H9 (cell line): ENCODE measurements at regions not wholly inside any gene's neighbourhood (a gene's known extent, or its start where the extent isn't known, plus 50 kb on each side); places are given as distances from the start of the nearest gene placed in this dataset.

Experiments used
- DNase-seq: peaks from one replicate; pipeline ENCODE4 v3.0.0-alpha.2; 2017
- H2AFZ ChIP-seq: one replicate; pipeline ENCODE4 v1.6.1; 2013; ENCODE audit warnings: mild to moderate bottlenecking, low read length, control low read depth, moderate library complexity
- H2AK5ac ChIP-seq: 2 replicates; pipeline ENCODE4 v1.6.1; 2013; ENCODE audit warnings: low read length, control low read depth, mixed read lengths; ENCODE audit not compliant: insufficient read length
- H2BK120ac ChIP-seq: one replicate; pipeline ENCODE4 v1.6.1; 2013; ENCODE audit warnings: low read depth, mild to moderate bottlenecking, low read length, control low read depth, inconsistent platforms; ENCODE audit not compliant: poor library complexity, severe bottlenecking
- H2BK12ac ChIP-seq: 2 replicates; pipeline ENCODE4 v1.6.1; 2013; ENCODE audit warnings: low read length, control low read depth, mixed read lengths, low read depth; ENCODE audit not compliant: insufficient read length
- H2BK15ac ChIP-seq: 2 replicates; pipeline ENCODE4 v1.6.1; 2013; ENCODE audit warnings: low read depth, low read length, control low read depth
- H2BK20ac ChIP-seq: one replicate; pipeline ENCODE4 v1.6.1; 2013; ENCODE audit warnings: low read depth, mild to moderate bottlenecking, low read length, control low read depth, inconsistent platforms; ENCODE audit not compliant: poor library complexity, severe bottlenecking
- H2BK5ac ChIP-seq: 2 replicates; pipeline ENCODE4 v1.6.1; 2013; ENCODE audit warnings: low read length, control low read depth, mixed read lengths; ENCODE audit not compliant: insufficient read length
- H3K14ac ChIP-seq: 2 replicates; pipeline ENCODE4 v1.6.1; 2013; ENCODE audit warnings: low read length, control low read depth; ENCODE audit not compliant: insufficient read depth
- H3K18ac ChIP-seq: 2 replicates; pipeline ENCODE4 v1.6.1; 2013; ENCODE audit warnings: low read depth, mild to moderate bottlenecking, mixed read lengths, low read length, control low read depth; ENCODE audit not compliant: insufficient read length
- H3K23ac ChIP-seq: 2 replicates; pipeline ENCODE4 v1.6.1; 2013; ENCODE audit warnings: low read length, control low read depth, mixed read lengths, low read depth; ENCODE audit not compliant: insufficient read length
- H3K23me2 ChIP-seq: 2 replicates; pipeline ENCODE4 v1.6.1; 2013; ENCODE audit warnings: low read depth, mild to moderate bottlenecking, mixed read lengths, low read length, control low read depth; ENCODE audit not compliant: insufficient read length, poor library complexity, severe bottlenecking
- H3K27ac ChIP-seq: 2 replicates; pipeline ENCODE4 v1.5.1; 2013; ENCODE audit warnings: low read length, control low read depth, mixed read lengths, low read depth; ENCODE audit not compliant: insufficient read length
- H3K27me3 ChIP-seq: 2 replicates; pipeline ENCODE4 v1.6.1; 2013; ENCODE audit warnings: low read length, control low read depth, inconsistent platforms; ENCODE audit not compliant: insufficient read depth
- H3K4ac ChIP-seq: 2 replicates; pipeline ENCODE4 v1.6.1; 2013; ENCODE audit warnings: low read depth, mild to moderate bottlenecking, control low read depth, inconsistent platforms, low read length, moderate library complexity
- H3K4me1 ChIP-seq: 2 replicates; pipeline ENCODE4 v1.6.1; 2013; ENCODE audit warnings: low read length, control low read depth, inconsistent platforms; ENCODE audit not compliant: insufficient read depth
- H3K4me2 ChIP-seq: 2 replicates; pipeline ENCODE4 v1.6.1; 2013; ENCODE audit warnings: low read length, control low read depth, mixed read lengths; ENCODE audit not compliant: insufficient read length, insufficient read depth
- H3K56ac ChIP-seq: 2 replicates; pipeline ENCODE4 v1.6.1; 2013; ENCODE audit warnings: low read depth, mild to moderate bottlenecking, mixed read lengths, low read length, control low read depth; ENCODE audit not compliant: insufficient read length
- H3K79me1 ChIP-seq: 2 replicates; pipeline ENCODE4 v1.6.1; 2013; ENCODE audit warnings: low read depth, mild to moderate bottlenecking, moderate library complexity, low read length, control low read depth, inconsistent platforms; ENCODE audit not compliant: insufficient read depth, poor library complexity, severe bottlenecking
- H3K79me2 ChIP-seq: 2 replicates; pipeline ENCODE4 v1.6.1; 2013; ENCODE audit warnings: low read length, control low read depth, inconsistent platforms; ENCODE audit not compliant: insufficient read depth
- H3K9ac ChIP-seq: 2 replicates; pipeline ENCODE4 v1.6.1; 2013; ENCODE audit warnings: low read length, control low read depth, mixed read lengths; ENCODE audit not compliant: insufficient read length; ENCODE audit errors: extremely low read depth
- H3K9me3 ChIP-seq: one replicate; pipeline ENCODE4 v1.6.1; 2013; ENCODE audit warnings: low read depth, low read length, inconsistent platforms; ENCODE audit not compliant: control insufficient read depth
- H3T11ph ChIP-seq: one replicate; pipeline ENCODE4 v1.6.1; 2013; ENCODE audit warnings: mild to moderate bottlenecking, low read length, control low read depth, inconsistent platforms
- H4K20me1 ChIP-seq: one replicate; pipeline ENCODE4 v1.6.1; 2013; ENCODE audit not compliant: control insufficient read depth, insufficient read length, insufficient read depth
- H4K5ac ChIP-seq: 2 replicates; pipeline ENCODE4 v1.6.1; 2013; ENCODE audit warnings: low read depth, mild to moderate bottlenecking, mixed read lengths, low read length, control low read depth; ENCODE audit not compliant: insufficient read length
- H4K8ac ChIP-seq: replicated peaks from 2 replicates; pipeline ENCODE4 v1.6.1; 2013; ENCODE audit warnings: low read length, control low read depth, mixed read lengths, low read depth; ENCODE audit not compliant: insufficient read length
- H4K91ac ChIP-seq: 2 replicates; pipeline ENCODE4 v1.6.1; 2013; ENCODE audit warnings: low read depth, mild to moderate bottlenecking, moderate library complexity, mixed read lengths, low read length, control low read depth; ENCODE audit not compliant: insufficient read length
- H3K27ac Mint-ChIP-seq, 3 experiments: 2 replicates in 2 of 3; 3 replicates in 1 of 3; pipeline ENCODE4 v1.8.0; 2020 to 2021; ENCODE audit warnings: mixed read lengths in 3 of 3, mild to moderate bottlenecking in 1 of 3, moderate library complexity in 1 of 3
- H3K27me3 Mint-ChIP-seq: 2 replicates; pipeline ENCODE4 v1.8.0; 2021; ENCODE audit warnings: low read depth, mild to moderate bottlenecking, moderate library complexity, mixed read lengths
- H3K36me3 Mint-ChIP-seq, 3 experiments: 2 replicates in 2 of 3; 3 replicates in 1 of 3; pipeline ENCODE4 v1.8.0; 2020 to 2021; ENCODE audit warnings: low read depth in 3 of 3, mixed read lengths in 3 of 3; ENCODE audit not compliant: insufficient read depth in 1 of 3
- H3K4me1 Mint-ChIP-seq, 2 experiments: 2 replicates each; pipeline ENCODE4 v1.8.0; 2020; ENCODE audit warnings: mixed read lengths in 2 of 2
- H3K4me3 Mint-ChIP-seq, 2 experiments: 2 replicates in 1 of 2; 3 replicates in 1 of 2; pipeline ENCODE4 v1.8.0; 2020 to 2021; ENCODE audit warnings: mild to moderate bottlenecking in 2 of 2, mixed read lengths in 2 of 2, moderate library complexity in 1 of 2
- H3K9me3 Mint-ChIP-seq, 2 experiments: 2 replicates in 1 of 2; 3 replicates in 1 of 2; pipeline ENCODE4 v1.8.0; 2020; ENCODE audit warnings: mild to moderate bottlenecking in 2 of 2, mixed read lengths in 2 of 2, moderate library complexity in 1 of 2
- WGBS: extraction: QIAGEN DNeasy Blood & Tissue Kit; methylation state at CpG from one replicate; pipeline ENCODE4 v1.1.7; 2013; ENCODE audit warnings: missing lambda C conversion rate, low lambda C conversion rate, mixed read lengths; ENCODE audit not compliant: insufficient read length; ENCODE audit errors: extremely low coverage; 5-methylcytosine and 5-hydroxymethylcytosine counted together
- TF ChIP-seq, protein P1 (sequence below): fragments of 200-600 bp; sonication (generic); conservative IDR thresholded peaks from 3 replicates; pipeline ENCODE4 v1.8.0; 2021; ENCODE audit warnings: antibody characterized with exemption, mild to moderate bottlenecking

DNA sequence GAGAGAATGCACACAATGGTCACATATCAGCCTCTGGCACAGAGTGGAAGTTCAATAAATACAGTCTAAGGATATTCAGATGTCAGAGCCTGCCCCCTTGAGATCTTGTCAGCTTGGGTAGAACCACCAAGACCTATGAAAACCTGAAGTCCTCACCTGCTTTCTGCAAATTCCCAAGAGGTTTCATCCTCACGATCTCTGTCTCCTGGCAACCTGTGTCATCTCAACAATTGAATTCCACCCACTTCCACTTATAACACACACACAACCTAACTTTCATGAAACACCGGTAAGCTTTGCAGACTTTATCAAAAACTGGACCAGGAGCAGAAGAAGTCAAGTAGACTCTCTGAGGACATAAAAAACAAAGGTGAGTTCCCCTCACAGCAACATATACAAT lies 151.6 kb upstream of the SLC30A5 start:
- peaks cover 6 to 31% (median 15%) of the 10 kb centered on the region in 3 experiments for H3K36me3 Mint-ChIP-seq
- no peak overlapping the region for H2AFZ ChIP-seq
- no peak overlapping the region for H3K18ac ChIP-seq
- H3K27me3 ChIP-seq = no peaks in the 10 kb centered on the region
- no peak overlapping the region for H3K4me3 Mint-ChIP-seq
- no peak overlapping the region for H2BK12ac ChIP-seq
- H3K79me2 ChIP-seq = no peaks in the 10 kb centered on the region
- H4K91ac ChIP-seq = no peak overlapping the region
- H3K56ac ChIP-seq = no peak overlapping the region
- no peaks in the 10 kb centered on the region for H3K9me3 ChIP-seq
- no peak overlapping the region for H3T11ph ChIP-seq
- no peaks in the 10 kb centered on the region for H3K4me1 ChIP-seq
- H3K27me3 Mint-ChIP-seq = no peaks in the 10 kb centered on the region
- WGBS = no CpG with 5 or more reads among the region's 2 CpGs
- H2BK15ac ChIP-seq = no peak overlapping the region
- H3K4ac ChIP-seq = no peak overlapping the region
- H4K20me1 ChIP-seq = no peaks in the 10 kb centered on the region
- H2AK5ac ChIP-seq = no peak overlapping the region
- peaks cover 0 to 5% of the 10 kb centered on the region in 2 experiments; a peak in 2 of 4 replicates for H3K4me1 Mint-ChIP-seq
- H3K23me2 ChIP-seq = no peaks in the 10 kb centered on the region
- H3K27ac Mint-ChIP-seq = no peak overlapping the region
- H2BK120ac ChIP-seq = no peak overlapping the region
- no peak overlapping the region for H2BK20ac ChIP-seq
- H4K5ac ChIP-seq = no peak overlapping the region
- no peak for DNase-seq
- peaks cover 29 to 33% of the 10 kb centered on the region in 2 experiments for H3K9me3 Mint-ChIP-seq
- no peak overlapping the region for H3K27ac ChIP-seq
- H3K4me2 ChIP-seq = no peak overlapping the region
- no peak overlapping the region for H2BK5ac ChIP-seq
- no peak overlapping the region for H3K23ac ChIP-seq
- H4K8ac ChIP-seq = no peak overlapping the region
- no peak overlapping the region for H3K14ac ChIP-seq
- H3K79me1 ChIP-seq = no peaks in the 10 kb centered on the region
- TF ChIP-seq, protein P1, sequence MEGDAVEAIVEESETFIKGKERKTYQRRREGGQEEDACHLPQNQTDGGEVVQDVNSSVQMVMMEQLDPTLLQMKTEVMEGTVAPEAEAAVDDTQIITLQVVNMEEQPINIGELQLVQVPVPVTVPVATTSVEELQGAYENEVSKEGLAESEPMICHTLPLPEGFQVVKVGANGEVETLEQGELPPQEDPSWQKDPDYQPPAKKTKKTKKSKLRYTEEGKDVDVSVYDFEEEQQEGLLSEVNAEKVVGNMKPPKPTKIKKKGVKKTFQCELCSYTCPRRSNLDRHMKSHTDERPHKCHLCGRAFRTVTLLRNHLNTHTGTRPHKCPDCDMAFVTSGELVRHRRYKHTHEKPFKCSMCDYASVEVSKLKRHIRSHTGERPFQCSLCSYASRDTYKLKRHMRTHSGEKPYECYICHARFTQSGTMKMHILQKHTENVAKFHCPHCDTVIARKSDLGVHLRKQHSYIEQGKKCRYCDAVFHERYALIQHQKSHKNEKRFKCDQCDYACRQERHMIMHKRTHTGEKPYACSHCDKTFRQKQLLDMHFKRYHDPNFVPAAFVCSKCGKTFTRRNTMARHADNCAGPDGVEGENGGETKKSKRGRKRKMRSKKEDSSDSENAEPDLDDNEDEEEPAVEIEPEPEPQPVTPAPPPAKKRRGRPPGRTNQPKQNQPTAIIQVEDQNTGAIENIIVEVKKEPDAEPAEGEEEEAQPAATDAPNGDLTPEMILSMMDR = no peak
- no peak overlapping the region for H3K9ac ChIP-seq
